Left ventricle myocardium inferior (tissue), 1 donor: ENCODE measurements at regions not wholly inside any gene's neighbourhood (a gene's known extent, or its start where the extent isn't known, plus 50 kb on each side); places are given as distances from the start of the nearest gene placed in this dataset.

ENCODE experiments used
- DNase-seq: peaks from one replicate; pipeline ENCODE4 v3.0.0-alpha.2; 2020
- H3K27ac ChIP-seq: fragments of 200-600 bp; replicated peaks from 2 replicates; pipeline ENCODE4 v1.8.0; 2021
- H3K27me3 ChIP-seq: fragments of 200-600 bp; 2 replicates; pipeline ENCODE4 v1.8.0; 2021; ENCODE audit warnings: low read depth
- H3K36me3 ChIP-seq: fragments of 200-600 bp; 2 replicates; pipeline ENCODE4 v1.8.0; 2021
- H3K4me1 ChIP-seq: fragments of 200-600 bp; 2 replicates; pipeline ENCODE4 v1.8.0; 2021
- H3K4me3 ChIP-seq: fragments of 200-600 bp; 2 replicates; pipeline ENCODE4 v1.8.0; 2021; ENCODE audit warnings: mild to moderate bottlenecking, moderate library complexity
- H3K9me3 ChIP-seq: fragments of 200-600 bp; replicated peaks from 2 replicates; pipeline ENCODE4 v1.8.0; 2021
- intact Hi-C: fragments of 100-400 bp; cut with micrococcal nuclease; formaldehyde crosslinking; loops from one replicate; pipeline ENCODE4 v1.11.0; 2022
- TF ChIP-seq, protein P1 (sequence below): fragments of 200-600 bp; IDR thresholded peaks from 2 replicates; pipeline ENCODE4 v1.8.0; 2021; ENCODE audit warnings: antibody characterized with exemption, mild to moderate bottlenecking, borderline replicate concordance
- donor health status: DM: no; HTN: yes; CAD: no; lungs with severe emphysema.

DNA sequence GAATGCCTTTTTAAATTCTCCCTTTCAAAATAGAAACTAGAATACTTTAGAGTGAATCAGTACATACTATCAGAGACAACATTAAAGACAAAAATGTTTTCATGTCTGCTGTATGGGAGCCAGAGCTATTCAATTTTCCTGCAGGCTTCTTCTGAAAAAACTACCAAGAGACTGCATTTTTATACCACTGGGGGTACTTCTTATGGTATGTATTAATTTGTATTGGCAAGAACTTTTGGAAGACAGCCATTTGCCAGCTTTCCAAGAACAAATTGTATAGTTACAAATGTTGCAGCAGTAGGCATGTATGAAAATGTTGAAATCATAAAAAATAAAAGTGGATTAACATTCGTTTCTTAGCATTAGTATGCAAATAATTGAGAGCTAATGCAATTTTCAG, 1010.0 kb upstream of the CADM2 start:
- Histone ChIP-seq H3K36me3 (no peaks in the 10 kb centered on the region), H3K4me1 (peaks cover 16% of the 10 kb centered on the region)
- intact Hi-C loops: no loop called here

DNA sequence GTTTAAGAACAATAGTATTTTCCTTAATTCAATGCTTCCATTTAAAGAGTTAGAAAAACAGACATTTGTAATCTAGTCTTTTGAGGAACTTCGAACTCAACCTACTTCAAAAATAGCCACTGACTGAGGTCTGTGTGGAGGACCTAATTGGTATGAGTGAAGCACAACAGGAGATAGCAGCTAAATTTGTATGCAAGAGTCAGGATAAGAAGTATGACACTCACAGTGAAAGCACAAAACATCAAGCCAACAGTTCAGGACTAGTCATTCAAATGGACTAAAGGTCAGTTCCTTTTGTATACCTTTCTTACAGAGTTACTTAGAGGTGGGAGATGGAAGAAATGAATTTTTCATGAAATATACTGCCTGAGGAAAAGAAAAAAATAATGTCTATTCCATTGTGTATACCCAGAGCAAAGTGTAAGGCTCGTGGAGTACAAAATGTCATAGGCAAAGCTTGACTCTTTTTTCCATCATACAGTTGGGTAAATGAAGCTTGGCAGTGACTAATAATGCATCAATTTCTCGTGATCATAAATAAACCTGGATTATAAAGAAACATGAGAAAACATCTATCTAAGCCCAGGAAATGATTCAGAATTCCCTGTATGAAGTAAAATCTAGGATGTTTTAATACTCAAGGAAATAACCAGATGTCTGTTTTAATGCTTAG, 1005.2 kb upstream of the CADM2 start:
- Histone ChIP-seq H3K9me3 (no peaks in the 10 kb centered on the region), H3K27me3 (no peaks in the 10 kb centered on the region), H3K4me3 (peak overlapping the region; percentile 50), H3K36me3 (no peaks in the 10 kb centered on the region), H3K4me1 (peaks cover 24% of the 10 kb centered on the region), H3K27ac (peak overlapping the region; percentile 50)
- DNase-seq: no peak
- intact Hi-C loops: no loop called here
- TF ChIP-seq, protein P1, sequence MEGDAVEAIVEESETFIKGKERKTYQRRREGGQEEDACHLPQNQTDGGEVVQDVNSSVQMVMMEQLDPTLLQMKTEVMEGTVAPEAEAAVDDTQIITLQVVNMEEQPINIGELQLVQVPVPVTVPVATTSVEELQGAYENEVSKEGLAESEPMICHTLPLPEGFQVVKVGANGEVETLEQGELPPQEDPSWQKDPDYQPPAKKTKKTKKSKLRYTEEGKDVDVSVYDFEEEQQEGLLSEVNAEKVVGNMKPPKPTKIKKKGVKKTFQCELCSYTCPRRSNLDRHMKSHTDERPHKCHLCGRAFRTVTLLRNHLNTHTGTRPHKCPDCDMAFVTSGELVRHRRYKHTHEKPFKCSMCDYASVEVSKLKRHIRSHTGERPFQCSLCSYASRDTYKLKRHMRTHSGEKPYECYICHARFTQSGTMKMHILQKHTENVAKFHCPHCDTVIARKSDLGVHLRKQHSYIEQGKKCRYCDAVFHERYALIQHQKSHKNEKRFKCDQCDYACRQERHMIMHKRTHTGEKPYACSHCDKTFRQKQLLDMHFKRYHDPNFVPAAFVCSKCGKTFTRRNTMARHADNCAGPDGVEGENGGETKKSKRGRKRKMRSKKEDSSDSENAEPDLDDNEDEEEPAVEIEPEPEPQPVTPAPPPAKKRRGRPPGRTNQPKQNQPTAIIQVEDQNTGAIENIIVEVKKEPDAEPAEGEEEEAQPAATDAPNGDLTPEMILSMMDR: no peak

More for the DNA sequence above, 1010.0 kb upstream of the CADM2 start:
- H3K4me3 ChIP-seq: no peak overlapping the region
- H3K27ac ChIP-seq: no peak overlapping the region
- DNase-seq: no peak
- H3K9me3 ChIP-seq: no peaks in the 10 kb centered on the region
- TF ChIP-seq, protein P1: no peak
- H3K27me3 ChIP-seq: no peaks in the 10 kb centered on the region

DNA sequence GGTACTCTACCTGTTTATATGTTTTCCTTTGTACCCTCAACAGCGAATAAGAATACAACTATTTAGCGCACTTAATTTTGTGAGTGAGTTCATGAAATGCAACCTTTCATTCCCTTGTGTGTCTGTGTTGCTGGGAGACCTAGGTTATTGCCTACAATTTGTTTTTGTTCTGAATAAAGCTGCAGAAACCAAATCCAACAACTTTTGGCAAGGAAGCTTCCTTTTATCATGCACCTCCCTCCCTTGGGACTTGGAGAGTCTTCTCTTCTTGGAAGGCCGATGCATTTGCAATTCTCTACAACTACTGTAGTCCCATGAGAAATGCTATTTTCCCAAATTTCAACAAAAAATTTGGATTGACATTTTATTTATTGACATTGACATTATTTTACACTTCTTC, 1002.4 kb upstream of the CADM2 start:
- intact Hi-C loops: no loop called here

DNA sequence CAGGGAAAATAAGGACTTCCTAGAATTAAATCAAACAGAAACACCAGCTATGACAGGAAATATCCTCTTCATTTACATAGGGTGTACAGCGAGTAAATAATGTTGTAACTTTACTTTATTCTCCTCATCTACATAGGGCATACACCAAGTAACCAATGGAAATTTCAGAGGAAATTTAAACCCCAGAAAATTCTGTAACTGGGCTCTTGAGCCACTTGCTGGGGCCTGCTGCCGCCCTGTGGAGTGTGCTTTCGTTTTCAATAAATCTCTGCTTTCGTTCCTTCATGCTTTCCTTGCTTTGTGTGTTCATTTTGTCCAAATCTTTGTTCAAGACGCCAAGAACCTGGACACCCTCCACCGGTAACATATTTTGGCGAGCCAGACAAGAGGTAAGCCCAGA, 990.4 kb upstream of the CADM2 start:
- Histone ChIP-seq H3K36me3 (no peaks in the 10 kb centered on the region), H3K4me3 (no peak overlapping the region), H3K27ac (no peak overlapping the region), H3K27me3 (no peaks in the 10 kb centered on the region), H3K4me1 (no peaks in the 10 kb centered on the region), H3K9me3 (peaks cover 4% of the 10 kb centered on the region)
- TF ChIP-seq, protein P1: no peak
- intact Hi-C loops: no loop called here
- no peak for DNase-seq

More for the DNA sequence above, 1002.4 kb upstream of the CADM2 start:
- Histone ChIP-seq H3K4me1 (peaks cover 24% of the 10 kb centered on the region), H3K4me3 (no peak overlapping the region), H3K9me3 (no peaks in the 10 kb centered on the region), H3K27me3 (no peaks in the 10 kb centered on the region), H3K36me3 (no peaks in the 10 kb centered on the region), H3K27ac (no peak overlapping the region)
- TF ChIP-seq, protein P1: no peak
- no peak for DNase-seq

DNA sequence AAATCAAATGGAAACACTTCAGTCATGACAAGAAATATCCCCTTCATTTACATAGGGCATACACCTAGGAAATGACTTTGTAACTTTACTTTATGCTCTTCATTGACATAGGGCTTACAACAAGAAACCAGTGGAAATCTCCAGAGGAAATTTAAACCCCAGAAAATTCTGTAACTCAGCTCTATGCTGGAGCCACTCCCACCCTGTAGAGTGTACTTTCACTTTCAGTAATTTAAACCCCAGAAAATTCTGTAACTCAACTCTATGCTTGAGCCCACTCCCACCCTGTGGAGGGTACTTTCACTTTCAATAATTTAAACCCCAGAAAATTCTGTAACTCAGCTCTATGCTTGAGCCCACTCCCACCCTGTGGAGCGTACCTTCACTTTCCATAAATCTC, 987.1 kb upstream of the CADM2 start:
- Histone ChIP-seq H3K27me3 (no peaks in the 10 kb centered on the region), H3K27ac (no peak overlapping the region), H3K36me3 (no peaks in the 10 kb centered on the region), H3K4me1 (no peaks in the 10 kb centered on the region), H3K4me3 (no peak overlapping the region), H3K9me3 (no peaks in the 10 kb centered on the region)
- TF ChIP-seq, protein P1: no peak
- intact Hi-C loops: no loop called here
- DNase-seq: no peak
